C4-2B (cell line): ENCODE measurements at regions not wholly inside any gene's neighbourhood (a gene's known extent, or its start where the extent isn't known, plus 50 kb on each side); places are given as distances from the start of the nearest gene placed in this dataset.

Experiments used
- H3K27ac ChIP-seq: fragments of 450-650 bp; 2 replicates; pipeline ENCODE4 v1.5.1; 2017
- CTCF ChIP-seq: fragments of 450-650 bp; conservative IDR thresholded peaks from 2 replicates; pipeline ENCODE4 v1.5.1; 2017; ENCODE audit warnings: mild to moderate bottlenecking
- ZFX ChIP-seq: fragments of 450-650 bp; IDR thresholded peaks from 2 replicates; pipeline ENCODE4 v1.6.1; 2017

- TF ChIP-seq ZFX (no peak), CTCF (no peak)
- no peak overlapping the region for H3K27ac ChIP-seq
These were observed 337.6 kb upstream of the SNX7 start for GRCh38 chr1:98323906-98324358.

- TF ChIP-seq CTCF (no peak), ZFX (no peak)
- no peak overlapping the region for H3K27ac ChIP-seq
These were observed 338.1 kb upstream of the SNX7 start for GRCh38 chr1:98323388-98323787.

GRCh38 chr1:98322966-98323365, 338.6 kb upstream of the SNX7 start:
- no peak for TF ChIP-seq CTCF
- no peak for TF ChIP-seq ZFX
- no peak overlapping the region for H3K27ac ChIP-seq

GRCh38 chr1:98322086-98322485, 339.4 kb upstream of the SNX7 start:
- TF ChIP-seq CTCF (no peak), ZFX (no peak)

GRCh38 chr1:98321191-98321590, 340.3 kb upstream of the SNX7 start:
- H3K27ac ChIP-seq: no peak overlapping the region
- TF ChIP-seq CTCF: no peak
- no peak for TF ChIP-seq ZFX

More at GRCh38 chr1:98322086-98322485, 339.4 kb upstream of the SNX7 start:
- no peak overlapping the region for H3K27ac ChIP-seq

- TF ChIP-seq ZFX: no peak
- no peak for TF ChIP-seq CTCF
- H3K27ac ChIP-seq: no peak overlapping the region
These were observed 345.1 kb upstream of the SNX7 start for GRCh38 chr1:98316286-98316905.

- TF ChIP-seq CTCF (no peak), ZFX (no peak)
- no peak overlapping the region for H3K27ac ChIP-seq
These were observed 346.2 kb upstream of the SNX7 start for GRCh38 chr1:98315309-98315708.
